NCI-H1048 (cell line): ENCODE measurements at regions not wholly inside any gene's neighbourhood (a gene's known extent, or its start where the extent isn't known, plus 50 kb on each side); places are given as distances from the start of the nearest gene placed in this dataset.

Experiments used
- DNase-seq: peaks from one replicate; lab custom pipeline; 2025; lab: John Stamatoyannopoulos, UW

- DNase-seq, result no peak
These were observed 766.9 kb upstream of the NR2F2 start for GRCh38 chr15:95563634-95564033.

- DNase-seq, result no peak
These were observed 765.4 kb upstream of the NR2F2 start for GRCh38 chr15:95565016-95565600.

GRCh38 chr15:95565690-95566089, 764.8 kb upstream of the NR2F2 start:
- DNase-seq, result no peak

- DNase-seq, result no peak
These were observed 762.8 kb upstream of the NR2F2 start for GRCh38 chr15:95567686-95568085.

- no peak for DNase-seq
These were observed 756.4 kb upstream of the NR2F2 start for GRCh38 chr15:95574053-95574452.

- no peak for DNase-seq
These were observed 752.6 kb upstream of the NR2F2 start for GRCh38 chr15:95577927-95578326.

GRCh38 chr15:95580121-95580520, 750.4 kb upstream of the NR2F2 start:
- no peak for DNase-seq

- no peak for DNase-seq
These were observed 748.9 kb upstream of the NR2F2 start for GRCh38 chr15:95581595-95581994.

- DNase-seq, result no peak
These were observed 746.4 kb upstream of the NR2F2 start for GRCh38 chr15:95584088-95584487.

- DNase-seq, result no peak
These were observed 742.4 kb upstream of the NR2F2 start for GRCh38 chr15:95588056-95588455.

- DNase-seq, result no peak
These were observed 739.9 kb upstream of the NR2F2 start for GRCh38 chr15:95590533-95591044.

GRCh38 chr15:95591270-95591669, 739.2 kb upstream of the NR2F2 start:
- DNase-seq, result no peak

GRCh38 chr15:95591886-95592285, 738.6 kb upstream of the NR2F2 start:
- no peak for DNase-seq

- DNase-seq, result no peak
These were observed 736.0 kb upstream of the NR2F2 start for GRCh38 chr15:95594496-95594895.

- no peak for DNase-seq
These were observed 734.7 kb upstream of the NR2F2 start for GRCh38 chr15:95595759-95596158.

GRCh38 chr15:95596496-95596895, 734.0 kb upstream of the NR2F2 start:
- no peak for DNase-seq

- DNase-seq, result no peak
These were observed 732.1 kb upstream of the NR2F2 start for GRCh38 chr15:95598251-95598855.

GRCh38 chr15:95600367-95600766, 730.1 kb upstream of the NR2F2 start:
- no peak for DNase-seq

- no peak for DNase-seq
These were observed 729.6 kb upstream of the NR2F2 start for GRCh38 chr15:95600884-95601283.

GRCh38 chr15:95601525-95601924, 729.0 kb upstream of the NR2F2 start:
- no peak for DNase-seq

- DNase-seq, result no peak
These were observed 726.7 kb upstream of the NR2F2 start for GRCh38 chr15:95603802-95604201.

- DNase-seq, result no peak
These were observed 725.9 kb upstream of the NR2F2 start for GRCh38 chr15:95604634-95605036.

- no peak for DNase-seq
These were observed 725.4 kb upstream of the NR2F2 start for GRCh38 chr15:95605098-95605497.

- DNase-seq, result no peak
These were observed 723.9 kb upstream of the NR2F2 start for GRCh38 chr15:95606551-95606950.
